VCaP (cell line): ENCODE measurements at regions not wholly inside any gene's neighbourhood (a gene's known extent, or its start where the extent isn't known, plus 50 kb on each side); places are given as distances from the start of the nearest gene placed in this dataset.

Source experiments
- H3K27ac ChIP-seq: fragments of 450-650 bp; 2 replicates; pipeline ENCODE4 v1.5.1; 2017
- TF ChIP-seq, protein P1 (sequence below): fragments of 450-650 bp; conservative IDR thresholded peaks from 2 replicates; pipeline ENCODE4 v1.5.1; 2017; ENCODE audit warnings: mild to moderate bottlenecking, moderate library complexity

DNA sequence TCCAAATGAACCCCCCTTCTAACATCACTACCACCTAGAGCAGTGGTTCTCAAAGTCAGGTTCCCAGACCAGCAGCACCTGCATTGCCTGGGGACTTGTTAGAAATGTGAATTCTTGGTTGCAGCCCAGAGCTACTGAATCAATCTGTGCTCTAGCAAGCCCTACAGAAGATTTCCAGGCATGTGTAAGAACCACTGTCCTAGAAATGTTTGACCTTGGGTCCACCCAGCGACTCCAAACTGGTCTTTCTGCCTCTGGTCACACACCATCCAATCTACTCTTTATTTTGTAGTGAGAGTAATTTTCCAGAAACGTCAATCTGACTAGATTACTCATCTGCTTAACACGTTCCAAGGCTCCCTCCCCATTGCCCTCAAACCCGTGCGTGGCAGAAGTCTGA lies 169.9 kb downstream of the HAPSTR1 start:
- TF ChIP-seq, protein P1, sequence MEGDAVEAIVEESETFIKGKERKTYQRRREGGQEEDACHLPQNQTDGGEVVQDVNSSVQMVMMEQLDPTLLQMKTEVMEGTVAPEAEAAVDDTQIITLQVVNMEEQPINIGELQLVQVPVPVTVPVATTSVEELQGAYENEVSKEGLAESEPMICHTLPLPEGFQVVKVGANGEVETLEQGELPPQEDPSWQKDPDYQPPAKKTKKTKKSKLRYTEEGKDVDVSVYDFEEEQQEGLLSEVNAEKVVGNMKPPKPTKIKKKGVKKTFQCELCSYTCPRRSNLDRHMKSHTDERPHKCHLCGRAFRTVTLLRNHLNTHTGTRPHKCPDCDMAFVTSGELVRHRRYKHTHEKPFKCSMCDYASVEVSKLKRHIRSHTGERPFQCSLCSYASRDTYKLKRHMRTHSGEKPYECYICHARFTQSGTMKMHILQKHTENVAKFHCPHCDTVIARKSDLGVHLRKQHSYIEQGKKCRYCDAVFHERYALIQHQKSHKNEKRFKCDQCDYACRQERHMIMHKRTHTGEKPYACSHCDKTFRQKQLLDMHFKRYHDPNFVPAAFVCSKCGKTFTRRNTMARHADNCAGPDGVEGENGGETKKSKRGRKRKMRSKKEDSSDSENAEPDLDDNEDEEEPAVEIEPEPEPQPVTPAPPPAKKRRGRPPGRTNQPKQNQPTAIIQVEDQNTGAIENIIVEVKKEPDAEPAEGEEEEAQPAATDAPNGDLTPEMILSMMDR: no peak
- H3K27ac ChIP-seq: no peak overlapping the region

DNA sequence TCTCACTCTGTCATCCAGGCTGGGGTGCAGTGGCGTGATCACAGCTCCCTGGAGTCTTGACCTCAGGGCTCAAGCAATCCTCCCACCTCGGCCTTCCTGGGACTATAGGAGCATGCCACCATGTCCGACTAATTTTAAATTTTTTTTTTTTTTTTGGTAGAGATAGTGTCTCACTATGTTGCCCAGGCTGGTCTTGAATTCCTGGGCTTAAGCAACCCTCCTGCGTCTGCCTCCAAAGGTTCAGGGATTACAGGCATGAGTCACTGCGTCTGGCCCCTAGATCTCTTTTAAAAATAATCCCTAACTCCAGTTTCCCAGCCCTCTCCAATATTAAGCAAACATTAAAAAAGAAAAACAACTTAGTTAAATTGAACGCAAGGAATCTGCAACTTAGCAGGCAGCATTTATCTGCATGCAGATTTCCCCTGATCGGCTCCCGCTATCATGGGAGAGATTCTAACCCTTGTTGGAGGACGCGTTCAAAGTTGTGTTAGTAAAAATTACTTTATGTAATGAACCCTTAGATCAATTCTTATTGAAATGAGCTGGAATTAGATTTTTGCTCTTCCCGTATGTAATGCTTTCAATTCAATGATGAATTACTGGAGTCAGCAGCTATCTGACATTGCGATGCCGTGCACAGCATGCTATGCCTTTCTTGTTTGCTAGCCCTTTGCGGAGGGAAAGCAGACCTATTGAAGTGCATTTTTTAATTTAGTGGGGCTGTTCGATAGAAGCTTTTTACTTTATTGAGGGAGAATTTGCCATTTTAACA lies 171.7 kb downstream of the HAPSTR1 start:
- TF ChIP-seq, protein P1: no peak
- H3K27ac ChIP-seq: no peak overlapping the region

DNA sequence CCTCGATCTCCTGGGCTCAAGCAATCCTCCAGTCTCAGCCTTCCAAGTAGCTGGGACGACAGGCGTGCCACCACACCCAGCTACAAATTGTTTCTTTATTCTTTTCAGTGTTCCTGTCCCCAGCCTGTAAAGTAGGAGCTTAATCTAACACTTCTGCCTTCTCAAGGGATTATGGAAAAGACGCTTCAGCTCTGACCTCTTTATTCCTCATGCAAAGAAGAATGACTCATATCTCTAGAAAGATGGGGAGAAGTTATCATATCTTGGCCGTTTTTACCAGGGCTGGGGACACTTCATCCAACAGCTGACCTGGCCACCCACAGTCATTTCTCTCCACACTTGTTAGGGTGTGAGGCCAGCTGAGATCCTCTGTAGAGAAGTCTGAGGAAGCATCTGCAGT lies 172.6 kb downstream of the HAPSTR1 start:
- H3K27ac ChIP-seq: no peak overlapping the region
- TF ChIP-seq, protein P1: no peak

DNA sequence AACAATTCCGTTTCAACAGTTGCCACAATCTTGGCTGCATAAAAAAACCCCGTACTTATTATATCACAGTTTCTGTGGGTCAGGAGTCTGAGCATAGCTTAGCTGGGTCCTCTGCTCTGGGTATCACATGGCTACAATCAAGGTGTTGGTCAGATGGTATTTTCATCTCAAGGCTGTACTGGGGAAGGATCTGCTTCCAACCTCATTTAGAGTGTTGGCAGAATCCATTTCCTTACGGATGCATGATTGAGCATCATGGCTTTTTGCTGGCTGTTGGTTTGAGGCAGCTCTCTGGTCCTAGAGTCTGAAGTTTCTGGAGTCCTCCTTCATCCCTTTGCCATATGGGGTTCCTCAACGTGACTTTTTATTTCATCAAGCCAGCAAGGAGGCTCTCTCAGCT lies 177.0 kb downstream of the HAPSTR1 start:
- TF ChIP-seq, protein P1: no peak
- no peak overlapping the region for H3K27ac ChIP-seq

DNA sequence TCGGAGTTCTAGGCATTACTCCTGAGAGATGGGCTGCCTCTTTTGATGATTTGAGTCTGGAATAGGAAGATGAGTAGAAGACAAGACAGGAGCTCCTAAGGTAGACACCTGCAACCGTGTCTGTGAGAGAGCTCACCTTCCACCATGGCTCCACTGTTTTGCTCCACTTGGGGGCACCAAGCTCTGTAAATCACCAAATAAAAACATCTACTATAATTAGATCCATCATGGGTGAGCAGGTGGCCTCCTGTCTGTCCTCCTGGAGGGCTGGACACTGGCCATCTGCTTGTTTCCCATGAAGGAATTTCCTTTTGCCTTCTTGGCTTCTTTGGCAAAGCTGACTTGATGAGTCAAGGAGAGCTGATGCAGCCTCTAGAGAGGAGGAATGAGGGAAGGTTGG lies 179.0 kb downstream of the HAPSTR1 start:
- TF ChIP-seq, protein P1: no peak
- H3K27ac ChIP-seq: no peak overlapping the region

DNA sequence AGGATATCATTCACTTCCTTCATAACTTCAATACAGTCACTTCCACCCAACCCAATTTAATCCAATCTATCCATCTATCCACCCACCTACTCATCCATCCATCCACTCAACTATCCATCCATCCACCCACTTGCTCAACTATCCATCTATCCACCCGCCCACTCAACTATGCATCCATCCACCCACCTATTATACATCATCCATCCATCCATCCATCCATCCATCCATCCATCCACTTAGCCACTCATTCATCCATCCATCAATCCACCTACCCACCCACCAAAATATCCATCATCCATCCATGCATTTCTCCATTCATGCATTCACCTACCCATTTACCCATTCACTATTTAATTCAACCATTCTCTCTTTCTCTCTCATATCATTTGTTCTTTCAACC lies 179.5 kb downstream of the HAPSTR1 start:
- TF ChIP-seq, protein P1: no peak
- H3K27ac ChIP-seq: no peak overlapping the region

DNA sequence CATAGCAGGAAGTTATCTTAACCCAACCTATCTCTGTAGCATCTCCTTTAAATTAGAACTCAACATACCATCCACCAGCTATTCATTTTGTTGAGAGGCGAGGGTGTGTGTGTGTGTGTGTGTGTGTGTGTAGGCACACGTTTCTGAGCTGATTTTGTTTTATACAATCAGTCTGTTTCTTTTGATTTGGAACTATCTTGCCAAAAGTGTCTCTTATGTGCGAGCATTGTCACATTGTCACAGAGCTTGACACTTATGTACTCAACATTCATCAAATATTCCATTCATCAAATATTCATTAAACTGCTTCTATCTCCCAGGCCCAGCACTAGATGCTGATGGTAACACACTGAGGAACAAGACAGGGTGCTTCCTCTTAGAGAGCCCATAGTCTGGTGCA lies 180.4 kb downstream of the HAPSTR1 start:
- TF ChIP-seq, protein P1: no peak
- H3K27ac ChIP-seq: no peak overlapping the region
